ENCODE measurements at regions not wholly inside any gene's neighbourhood (a gene's known extent, or its start where the extent isn't known, plus 50 kb on each side); places are given as distances from the start of the nearest gene placed in this dataset.

DNA sequence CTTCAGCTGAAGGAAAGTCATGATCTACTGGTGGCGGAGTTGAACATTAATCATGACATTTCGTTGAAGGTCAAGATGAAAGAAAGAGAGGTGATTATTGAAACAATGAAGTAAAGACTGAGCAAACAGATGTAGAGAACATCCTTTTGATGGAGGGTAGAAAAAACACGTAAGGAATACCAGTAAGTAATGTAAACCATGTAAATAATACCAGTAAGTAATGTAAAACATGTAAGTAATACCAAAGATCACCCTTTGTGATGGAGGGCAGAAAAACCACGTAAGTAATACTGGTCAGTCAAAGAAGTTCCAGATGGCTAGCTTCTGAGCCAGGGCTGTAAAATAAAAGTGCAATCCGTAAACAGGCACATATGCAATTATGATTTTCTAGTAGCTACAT, 1387.7 kb downstream of the SUCLG1 start:
- peaks cover 8% of the 10 kb centered on the region for H3K4me1 ChIP-seq (ENCODE audit: insufficient read depth)
- H3K27me3 ChIP-seq = no peaks in the 10 kb centered on the region
- no peaks in the 10 kb centered on the region for H3K36me3 ChIP-seq (replicated peaks; ENCODE audit: insufficient read depth, low read depth)
- no peak overlapping the region for H3K4me2 ChIP-seq
- 55% methylated on average over 5 of the region's 5 CpGs for WGBS (ENCODE audit: low lambda C conversion rate, missing lambda C conversion rate)
- no peaks in the 10 kb centered on the region for H3K9me2 ChIP-seq (replicated peaks; ENCODE audit: insufficient read depth)
- no peak overlapping the region for H3K27ac ChIP-seq
- no peak for DNase-seq (ENCODE audit: low spot score)
- H3K9me3 ChIP-seq (ENCODE audit: low read depth) = no peaks in the 10 kb centered on the region
- no peaks in the 10 kb centered on the region for H4K20me1 ChIP-seq (ENCODE audit: insufficient read depth, poor library complexity, severe bottlenecking)
- TF ChIP-seq EZH2phosphoT487 (IDR thresholded peaks at IDR 0.05; ENCODE audit: low read depth, severe bottlenecking, unreplicated experiment) (no peak), EZH2 (IDR thresholded peaks at IDR 0.05; ENCODE audit: borderline replicate concordance) (no peak)
- TF ChIP-seq, protein P1, sequence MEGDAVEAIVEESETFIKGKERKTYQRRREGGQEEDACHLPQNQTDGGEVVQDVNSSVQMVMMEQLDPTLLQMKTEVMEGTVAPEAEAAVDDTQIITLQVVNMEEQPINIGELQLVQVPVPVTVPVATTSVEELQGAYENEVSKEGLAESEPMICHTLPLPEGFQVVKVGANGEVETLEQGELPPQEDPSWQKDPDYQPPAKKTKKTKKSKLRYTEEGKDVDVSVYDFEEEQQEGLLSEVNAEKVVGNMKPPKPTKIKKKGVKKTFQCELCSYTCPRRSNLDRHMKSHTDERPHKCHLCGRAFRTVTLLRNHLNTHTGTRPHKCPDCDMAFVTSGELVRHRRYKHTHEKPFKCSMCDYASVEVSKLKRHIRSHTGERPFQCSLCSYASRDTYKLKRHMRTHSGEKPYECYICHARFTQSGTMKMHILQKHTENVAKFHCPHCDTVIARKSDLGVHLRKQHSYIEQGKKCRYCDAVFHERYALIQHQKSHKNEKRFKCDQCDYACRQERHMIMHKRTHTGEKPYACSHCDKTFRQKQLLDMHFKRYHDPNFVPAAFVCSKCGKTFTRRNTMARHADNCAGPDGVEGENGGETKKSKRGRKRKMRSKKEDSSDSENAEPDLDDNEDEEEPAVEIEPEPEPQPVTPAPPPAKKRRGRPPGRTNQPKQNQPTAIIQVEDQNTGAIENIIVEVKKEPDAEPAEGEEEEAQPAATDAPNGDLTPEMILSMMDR (IDR thresholded peaks at IDR 0.05; ENCODE audit: poor library complexity) = no peak
- no peak overlapping the region for H2AFZ ChIP-seq
- no peak overlapping the region for H3K4me3 ChIP-seq
- H3K79me2 ChIP-seq = no peaks in the 10 kb centered on the region

DNA sequence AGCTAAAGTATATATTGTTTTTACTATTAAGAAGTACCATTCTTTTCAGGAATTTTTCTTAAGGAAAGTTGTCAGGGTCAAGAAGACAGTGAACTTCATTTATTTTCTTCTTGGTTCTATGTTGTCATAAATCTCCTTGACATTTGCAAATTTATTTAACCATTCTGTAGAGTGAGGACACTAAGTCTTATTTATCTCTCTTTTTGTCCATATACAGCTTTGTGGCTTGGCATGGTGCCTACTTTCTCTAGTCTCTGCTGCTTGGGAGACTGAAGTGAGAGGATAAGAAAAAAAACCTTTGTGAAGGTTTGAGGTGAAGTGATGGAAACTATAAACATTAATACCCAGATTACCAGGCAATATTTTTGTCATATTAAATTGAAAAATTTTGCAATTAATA, 1389.4 kb downstream of the SUCLG1 start:
- Histone ChIP-seq H2AFZ (no peak overlapping the region), H3K36me3 (replicated peaks; ENCODE audit: insufficient read depth, low read depth) (no peaks in the 10 kb centered on the region), H3K4me1 (ENCODE audit: insufficient read depth) (peaks cover 8% of the 10 kb centered on the region), H4K20me1 (ENCODE audit: insufficient read depth, poor library complexity, severe bottlenecking) (no peaks in the 10 kb centered on the region), H3K79me2 (no peaks in the 10 kb centered on the region), H3K9me3 (ENCODE audit: low read depth) (no peaks in the 10 kb centered on the region), H3K9me2 (replicated peaks; ENCODE audit: insufficient read depth) (no peaks in the 10 kb centered on the region), H3K27ac (no peak overlapping the region), H3K27me3 (no peaks in the 10 kb centered on the region), H3K4me2 (no peak overlapping the region), H3K4me3 (no peak overlapping the region)
- DNase-seq (ENCODE audit: low spot score) = peak; percentile 13
- TF ChIP-seq, protein P1 (IDR thresholded peaks at IDR 0.05; ENCODE audit: poor library complexity) = no peak
- TF ChIP-seq EZH2 (IDR thresholded peaks at IDR 0.05; ENCODE audit: borderline replicate concordance) (no peak), EZH2phosphoT487 (IDR thresholded peaks at IDR 0.05; ENCODE audit: low read depth, severe bottlenecking, unreplicated experiment) (no peak)

DNA sequence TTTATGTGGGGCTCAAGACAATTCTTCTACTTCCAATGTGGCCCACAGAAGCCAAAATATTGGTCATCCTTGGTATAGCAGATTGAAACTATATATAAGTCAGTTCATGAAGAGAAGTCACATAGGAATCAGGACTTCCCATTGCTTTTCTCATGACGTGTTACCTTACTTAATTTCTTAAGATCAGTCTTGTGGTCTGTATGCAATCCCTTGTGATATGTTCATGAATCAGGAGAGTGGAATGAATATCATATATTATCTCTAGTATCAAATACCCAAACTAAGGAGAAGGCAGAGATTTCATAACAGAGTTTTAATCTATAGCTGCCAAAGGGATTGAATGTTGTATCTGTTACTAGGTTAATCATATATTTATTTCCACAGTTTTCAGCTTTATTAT, 1390.4 kb downstream of the SUCLG1 start:
- Histone ChIP-seq H4K20me1 (ENCODE audit: insufficient read depth, poor library complexity, severe bottlenecking) (no peaks in the 10 kb centered on the region), H3K27ac (peak overlapping the region; percentile 8), H3K9me2 (replicated peaks; ENCODE audit: insufficient read depth) (no peaks in the 10 kb centered on the region), H2AFZ (no peak overlapping the region), H3K36me3 (replicated peaks; ENCODE audit: insufficient read depth, low read depth) (no peaks in the 10 kb centered on the region), H3K4me1 (ENCODE audit: insufficient read depth) (peaks cover 8% of the 10 kb centered on the region), H3K79me2 (no peaks in the 10 kb centered on the region), H3K4me2 (no peak overlapping the region), H3K9me3 (ENCODE audit: low read depth) (no peaks in the 10 kb centered on the region), H3K27me3 (no peaks in the 10 kb centered on the region), H3K4me3 (no peak overlapping the region)
- no peak for DNase-seq (ENCODE audit: low spot score)
- no peak for TF ChIP-seq EZH2phosphoT487 (IDR thresholded peaks at IDR 0.05; ENCODE audit: low read depth, severe bottlenecking, unreplicated experiment)
- no peak for TF ChIP-seq EZH2 (IDR thresholded peaks at IDR 0.05; ENCODE audit: borderline replicate concordance)
- TF ChIP-seq, protein P1 (IDR thresholded peaks at IDR 0.05; ENCODE audit: poor library complexity) = no peak
- WGBS (ENCODE audit: low lambda C conversion rate, missing lambda C conversion rate) = 87% methylated on average over 1 of the region's 1 CpG

DNA sequence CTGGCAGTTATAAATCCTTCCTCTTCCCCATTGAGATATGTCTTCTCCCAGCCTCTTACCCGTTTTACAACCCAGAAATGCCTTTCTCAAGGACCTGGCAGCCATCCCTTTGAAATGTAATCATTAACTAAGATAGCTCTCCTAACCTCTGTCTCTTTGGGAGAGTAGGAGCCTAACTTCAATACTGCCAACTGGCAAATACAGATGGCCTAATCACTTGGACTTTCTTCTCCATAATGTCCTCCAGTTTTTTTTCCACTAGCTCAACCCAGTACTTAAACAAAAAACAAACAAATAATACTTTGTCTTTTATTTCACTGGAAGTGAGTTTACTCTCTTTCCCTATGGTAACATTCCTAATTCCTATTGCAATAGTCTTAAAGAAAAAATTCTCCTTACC, 1391.1 kb downstream of the SUCLG1 start:
- Histone ChIP-seq H2AFZ (no peak overlapping the region), H3K27me3 (no peaks in the 10 kb centered on the region), H3K4me3 (no peak overlapping the region), H3K79me2 (no peaks in the 10 kb centered on the region), H4K20me1 (ENCODE audit: insufficient read depth, poor library complexity, severe bottlenecking) (no peaks in the 10 kb centered on the region), H3K4me1 (ENCODE audit: insufficient read depth) (peaks cover 8% of the 10 kb centered on the region), H3K9me3 (ENCODE audit: low read depth) (no peaks in the 10 kb centered on the region), H3K27ac (peak overlapping the region; percentile 8), H3K36me3 (replicated peaks; ENCODE audit: insufficient read depth, low read depth) (no peaks in the 10 kb centered on the region), H3K9me2 (replicated peaks; ENCODE audit: insufficient read depth) (no peaks in the 10 kb centered on the region), H3K4me2 (no peak overlapping the region)
- DNase-seq (ENCODE audit: low spot score) = peak; percentile 32
- 35% methylated on average over 1 of the region's 1 CpG for WGBS (ENCODE audit: low lambda C conversion rate, missing lambda C conversion rate)
- no peak for TF ChIP-seq EZH2 (IDR thresholded peaks at IDR 0.05; ENCODE audit: borderline replicate concordance)
- TF ChIP-seq, protein P1 (IDR thresholded peaks at IDR 0.05; ENCODE audit: poor library complexity) = no peak
- no peak for TF ChIP-seq EZH2phosphoT487 (IDR thresholded peaks at IDR 0.05; ENCODE audit: low read depth, severe bottlenecking, unreplicated experiment)
